Mesenchymal stem cell (in vitro differentiated cells and primary cell): ENCODE measurements at regions not wholly inside any gene's neighbourhood (a gene's known extent, or its start where the extent isn't known, plus 50 kb on each side); places are given as distances from the start of the nearest gene placed in this dataset.

Experiments
- DNase-seq: peaks from one replicate; pipeline ENCODE4 v3.0.0-alpha.2; 2013
- H2AFZ ChIP-seq: one replicate; pipeline ENCODE4 v1.6.1; 2013; ENCODE audit warnings: low read depth, mild to moderate bottlenecking, control low read depth, inconsistent platforms, low read length, moderate library complexity
- H2AK5ac ChIP-seq: 2 replicates; pipeline ENCODE4 v1.6.1; 2013; ENCODE audit warnings: low read length, moderate library complexity, mild to moderate bottlenecking, inconsistent platforms; ENCODE audit not compliant: severe bottlenecking
- H2BK120ac ChIP-seq: one replicate; pipeline ENCODE4 v1.6.1; 2013; ENCODE audit warnings: low read depth, mild to moderate bottlenecking, inconsistent platforms, low read length, moderate library complexity
- H2BK12ac ChIP-seq, 2 experiments: one replicate each; pipeline ENCODE4 v1.6.1; 2013; ENCODE audit warnings: inconsistent platforms in 2 of 2, low read length in 2 of 2, mild to moderate bottlenecking in 2 of 2, moderate library complexity in 2 of 2, control low read depth in 1 of 2
- H2BK15ac ChIP-seq: one replicate; pipeline ENCODE4 v1.6.1; 2013; ENCODE audit warnings: mild to moderate bottlenecking, low read depth, inconsistent platforms; ENCODE audit not compliant: poor library complexity, severe bottlenecking
- H2BK5ac ChIP-seq: 2 replicates; pipeline ENCODE4 v1.6.1; 2013; ENCODE audit warnings: low read depth, mild to moderate bottlenecking, low read length, control low read depth, inconsistent platforms; ENCODE audit not compliant: poor library complexity, severe bottlenecking
- H3K14ac ChIP-seq, 2 experiments: one replicate each; pipeline ENCODE4 v1.6.1; 2013; ENCODE audit warnings: inconsistent platforms in 2 of 2, low read length in 2 of 2, control low read depth in 1 of 2, mild to moderate bottlenecking in 1 of 2, moderate library complexity in 1 of 2
- H3K18ac ChIP-seq, 2 experiments: one replicate each; pipeline ENCODE4 v1.6.1; 2013; ENCODE audit warnings: inconsistent platforms in 2 of 2, low read length in 2 of 2, control low read depth in 1 of 2, low read depth in 1 of 2, mild to moderate bottlenecking in 1 of 2
- H3K23ac ChIP-seq, 2 experiments: one replicate each; pipeline ENCODE4 v1.6.1; 2013; ENCODE audit warnings: inconsistent platforms in 2 of 2, low read length in 2 of 2, mild to moderate bottlenecking in 2 of 2, moderate library complexity in 2 of 2, control low read depth in 1 of 2
- H3K27ac ChIP-seq: 2 replicates; pipeline ENCODE4 v1.5.1; 2013; ENCODE audit warnings: mild to moderate bottlenecking, moderate library complexity, low read length, control low read depth, inconsistent platforms; ENCODE audit not compliant: poor library complexity, severe bottlenecking
- H3K27me3 ChIP-seq, 2 experiments: 2 replicates each; pipeline versions ENCODE4 v1.6.1 to v1.7.0; 2013; ENCODE audit warnings: low read length in 2 of 2, mild to moderate bottlenecking in 2 of 2, moderate library complexity in 2 of 2, control low read depth in 1 of 2, inconsistent platforms in 1 of 2; ENCODE audit not compliant: control insufficient read depth in 1 of 2, insufficient read depth in 1 of 2
- H3K36me3 ChIP-seq, 2 experiments: 2 replicates each; pipeline versions ENCODE4 v1.6.1 to v1.7.0; 2013; ENCODE audit warnings: low read length in 2 of 2, control low read depth in 1 of 2, inconsistent platforms in 1 of 2, low read depth in 1 of 2, mild to moderate bottlenecking in 1 of 2; ENCODE audit not compliant: insufficient read depth in 2 of 2, control insufficient read depth in 1 of 2
- H3K4ac ChIP-seq, 2 experiments: one replicate each; pipeline ENCODE4 v1.6.1; 2013; ENCODE audit warnings: inconsistent platforms in 2 of 2, low read length in 2 of 2, mild to moderate bottlenecking in 2 of 2, moderate library complexity in 2 of 2, control low read depth in 1 of 2, low read depth in 1 of 2
- H3K4me1 ChIP-seq: 2 replicates; pipeline ENCODE4 v1.6.1; 2013; ENCODE audit warnings: low read depth, low read length, control low read depth; ENCODE audit not compliant: control insufficient read depth, insufficient read depth
- H3K4me2 ChIP-seq: 2 replicates; pipeline ENCODE4 v1.6.1; 2013; ENCODE audit warnings: low read length, mild to moderate bottlenecking, inconsistent platforms; ENCODE audit not compliant: poor library complexity, severe bottlenecking
- H3K4me3 ChIP-seq, 2 experiments: 2 replicates each; pipeline versions ENCODE4 v1.5.1 to v1.7.0; 2013; ENCODE audit warnings: low read length in 2 of 2, mild to moderate bottlenecking in 2 of 2, control low read depth in 1 of 2, low read depth in 1 of 2; ENCODE audit not compliant: insufficient read depth in 1 of 2
- H3K79me1 ChIP-seq: replicated peaks from 2 replicates; pipeline ENCODE4 v1.6.1; 2013; ENCODE audit warnings: mild to moderate bottlenecking, control low read depth, low read length, inconsistent platforms; ENCODE audit not compliant: poor library complexity, severe bottlenecking
- H3K9ac ChIP-seq: 2 replicates; pipeline ENCODE4 v1.7.0; 2013; ENCODE audit warnings: mild to moderate bottlenecking, low read length, moderate library complexity
- H3K9me3 ChIP-seq: 2 replicates; pipeline ENCODE4 v1.7.0; 2013; ENCODE audit warnings: mild to moderate bottlenecking, low read length; ENCODE audit not compliant: control insufficient read depth
- H4K8ac ChIP-seq: one replicate; pipeline ENCODE4 v1.6.1; 2013; ENCODE audit warnings: inconsistent platforms, mild to moderate bottlenecking, low read length, moderate library complexity
- H4K91ac ChIP-seq: one replicate; pipeline ENCODE4 v1.6.1; 2013; ENCODE audit warnings: mild to moderate bottlenecking, low read length, inconsistent platforms
- WGBS: methylation state at CpG from one replicate; pipeline ENCODE4 v1.1.7; 2013; ENCODE audit warnings: mixed read lengths; 5-methylcytosine and 5-hydroxymethylcytosine counted together

DNA sequence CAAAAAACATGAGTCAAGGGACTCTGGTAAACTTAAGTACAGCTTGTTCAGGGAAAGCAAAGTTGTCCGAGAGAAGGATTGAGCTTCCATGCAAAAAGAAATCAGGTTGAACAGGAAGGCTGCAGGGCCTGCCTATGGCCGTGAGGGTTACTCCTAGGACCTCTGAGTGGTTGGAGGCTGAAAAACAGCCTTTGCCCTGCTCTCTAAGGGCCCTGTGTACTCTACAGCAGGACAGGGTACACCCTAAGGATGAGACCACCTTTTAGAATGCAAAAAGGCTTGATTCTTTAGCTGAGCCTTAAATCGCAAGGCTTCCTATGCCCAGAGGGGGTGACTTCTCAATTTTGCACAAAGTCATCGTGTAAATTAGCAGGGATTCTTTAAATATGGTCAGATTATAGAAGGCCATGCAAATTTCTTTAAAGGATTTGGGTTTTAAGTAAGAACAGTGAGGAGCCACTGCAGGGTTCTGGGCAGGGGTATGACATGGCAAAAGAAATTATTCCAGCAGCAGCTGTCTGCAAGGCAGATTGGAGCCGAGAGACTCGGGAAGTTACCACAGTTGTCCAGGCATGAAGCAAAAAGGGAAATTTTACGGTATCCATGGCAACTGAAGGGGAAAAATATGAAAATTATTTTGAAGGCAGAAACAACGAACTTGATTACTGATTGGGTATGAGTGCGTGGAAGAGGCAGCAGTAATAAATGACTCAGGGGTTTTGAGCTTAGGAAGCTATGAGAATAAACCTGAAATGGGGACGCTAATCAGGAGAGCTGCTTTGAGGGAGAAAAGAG lies 91.8 kb downstream of the FAM76B start:
- no peak overlapping the region for H3K4me2 ChIP-seq
- no peak overlapping the region for H3K18ac ChIP-seq
- no peak overlapping the region for H2BK120ac ChIP-seq
- no peaks in the 10 kb centered on the region for H3K36me3 ChIP-seq
- DNase-seq = no peak
- H3K27ac ChIP-seq = no peak overlapping the region
- no peak overlapping the region for H4K91ac ChIP-seq
- H3K79me1 ChIP-seq = no peaks in the 10 kb centered on the region
- H4K8ac ChIP-seq = no peak overlapping the region
- H3K14ac ChIP-seq = no peak overlapping the region
- no peaks in the 10 kb centered on the region for H3K4me1 ChIP-seq
- H2AFZ ChIP-seq = no peak overlapping the region
- no peak overlapping the region for H2BK5ac ChIP-seq
- H3K9me3 ChIP-seq = no peaks in the 10 kb centered on the region
- H2BK12ac ChIP-seq = no peak overlapping the region
- no peak overlapping the region for H3K23ac ChIP-seq
- H3K9ac ChIP-seq = peak overlapping the region; percentile 37
- no peak overlapping the region for H2BK15ac ChIP-seq
- H3K4ac ChIP-seq = no peak overlapping the region
- WGBS = 91% methylated on average over 10 of the region's 10 CpGs
- H2AK5ac ChIP-seq = no peak overlapping the region
- H3K27me3 ChIP-seq = peaks cover 0 to 3% of the 10 kb centered on the region in 2 experiments
- no peak overlapping the region for H3K4me3 ChIP-seq

- H2AK5ac ChIP-seq = no peak overlapping the region
These were observed 94.4 kb downstream of the FAM76B start for GRCh38 chr11:95695181-95695580.

DNA sequence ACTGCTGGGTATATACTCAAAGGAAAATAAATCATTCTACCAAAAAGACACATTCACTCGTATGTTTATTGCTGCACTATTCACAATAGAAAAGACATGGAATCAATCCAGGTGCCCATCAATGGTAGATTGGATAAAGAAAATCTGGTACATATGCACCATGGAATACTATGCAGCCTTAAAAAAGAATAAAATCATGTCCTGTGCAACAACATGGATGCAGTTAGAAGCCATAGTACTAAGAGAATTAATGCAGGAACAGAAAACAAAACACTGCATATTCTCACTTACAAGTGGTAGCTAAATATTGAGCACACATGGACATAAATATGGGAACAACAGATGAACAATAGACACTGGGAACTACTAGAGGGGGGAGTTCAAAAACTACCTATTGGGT lies 96.3 kb downstream of the FAM76B start:
- Histone ChIP-seq H3K4me2 (no peak overlapping the region), H3K23ac (no peak overlapping the region), H3K9ac (no peak overlapping the region), H2BK5ac (no peak overlapping the region), H3K36me3 (no peaks in the 10 kb centered on the region), H3K4me1 (no peaks in the 10 kb centered on the region), H3K4ac (no peak overlapping the region), H2AFZ (no peak overlapping the region), H3K9me3 (no peaks in the 10 kb centered on the region), H4K91ac (no peak overlapping the region), H2AK5ac (no peak overlapping the region), H2BK12ac (no peak overlapping the region), H2BK15ac (no peak overlapping the region), H3K27ac (no peak overlapping the region), H3K79me1 (no peaks in the 10 kb centered on the region), H3K27me3 (no peaks in the 10 kb centered on the region), H4K8ac (no peak overlapping the region), H3K4me3 (no peak overlapping the region), H3K14ac (no peak overlapping the region), H2BK120ac (no peak overlapping the region), H3K18ac (no peak overlapping the region)
- 0% methylated on average over 1 of the region's 1 CpG for WGBS
- DNase-seq = no peak

More at GRCh38 chr11:95695181-95695580, 94.4 kb downstream of the FAM76B start:
- Histone ChIP-seq H2BK120ac (no peak overlapping the region), H4K91ac (no peak overlapping the region), H3K9ac (no peak overlapping the region), H3K4me1 (no peaks in the 10 kb centered on the region), H4K8ac (no peak overlapping the region), H3K4me3 (no peak overlapping the region), H3K23ac (no peak overlapping the region), H3K27ac (no peak overlapping the region), H2BK15ac (no peak overlapping the region), H3K36me3 (no peaks in the 10 kb centered on the region), H3K79me1 (no peaks in the 10 kb centered on the region), H2BK12ac (no peak overlapping the region), H3K27me3 (no peaks in the 10 kb centered on the region), H3K4ac (no peak overlapping the region), H3K18ac (no peak overlapping the region), H3K14ac (no peak overlapping the region), H2AFZ (no peak overlapping the region), H3K9me3 (no peaks in the 10 kb centered on the region), H3K4me2 (no peak overlapping the region), H2BK5ac (no peak overlapping the region)
- no peak for DNase-seq

GRCh38 chr11:95692526-95693260 lies 96.9 kb downstream of the FAM76B start:
- Histone ChIP-seq H3K4ac (no peak overlapping the region), H2BK5ac (no peak overlapping the region), H2AFZ (no peak overlapping the region), H2AK5ac (no peak overlapping the region), H3K79me1 (no peaks in the 10 kb centered on the region), H4K8ac (no peak overlapping the region), H4K91ac (no peak overlapping the region), H2BK15ac (no peak overlapping the region), H3K4me1 (no peaks in the 10 kb centered on the region), H3K36me3 (no peaks in the 10 kb centered on the region), H2BK120ac (no peak overlapping the region), H3K9ac (no peak overlapping the region), H3K23ac (no peak overlapping the region), H2BK12ac (no peak overlapping the region), H3K4me2 (no peak overlapping the region), H3K18ac (no peak overlapping the region), H3K27ac (no peak overlapping the region), H3K4me3 (no peak overlapping the region), H3K9me3 (no peaks in the 10 kb centered on the region), H3K27me3 (no peaks in the 10 kb centered on the region), H3K14ac (no peak overlapping the region)
- peak; percentile 69 for DNase-seq
- 18% methylated on average over 3 of the region's 3 CpGs for WGBS
